ENCODE measurements at regions not wholly inside any gene's neighbourhood (a gene's known extent, or its start where the extent isn't known, plus 50 kb on each side); places are given as distances from the start of the nearest gene placed in this dataset.

DNA sequence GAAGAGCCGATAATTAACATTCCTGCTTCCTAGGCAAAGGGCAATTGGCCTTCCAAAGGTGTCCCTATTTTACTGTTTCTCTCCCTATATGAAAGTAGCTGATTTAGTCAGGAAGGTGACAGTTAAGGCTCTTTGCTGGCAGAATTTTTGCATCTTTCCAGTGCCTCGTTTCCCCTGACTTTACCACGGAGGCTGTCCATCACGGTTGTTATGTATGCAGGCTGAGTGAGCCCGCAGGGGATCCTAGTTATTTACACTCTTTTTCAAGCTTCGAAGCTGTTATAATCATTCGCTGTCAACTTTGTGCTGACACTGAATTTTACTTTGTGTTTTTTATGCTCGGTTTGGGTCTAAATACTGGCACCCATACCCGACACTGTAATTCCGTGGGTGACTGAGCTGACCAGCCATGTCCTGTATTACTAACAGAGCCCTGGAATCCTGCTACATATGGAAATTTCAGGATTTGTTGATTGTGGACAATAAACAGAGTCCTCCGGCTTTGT is 713.8 kb upstream of the FANCL start:
- Mint-ChIP-seq H3K36me3 (ENCODE audit: insufficient read depth, unreplicated experiment) (no peaks in the 10 kb centered on the region), H3K9me3 (ENCODE audit: low read depth, unreplicated experiment) (no peaks in the 10 kb centered on the region), H3K4me3 (ENCODE audit: low read depth, unreplicated experiment) (no peak overlapping the region), H3K27ac (ENCODE audit: unreplicated experiment) (no peak overlapping the region), H3K27me3 (ENCODE audit: unreplicated experiment) (peaks cover 7% of the 10 kb centered on the region), H3K4me1 (ENCODE audit: low read depth, unreplicated experiment) (peaks cover 9% of the 10 kb centered on the region)
- TF ChIP-seq, protein P1, sequence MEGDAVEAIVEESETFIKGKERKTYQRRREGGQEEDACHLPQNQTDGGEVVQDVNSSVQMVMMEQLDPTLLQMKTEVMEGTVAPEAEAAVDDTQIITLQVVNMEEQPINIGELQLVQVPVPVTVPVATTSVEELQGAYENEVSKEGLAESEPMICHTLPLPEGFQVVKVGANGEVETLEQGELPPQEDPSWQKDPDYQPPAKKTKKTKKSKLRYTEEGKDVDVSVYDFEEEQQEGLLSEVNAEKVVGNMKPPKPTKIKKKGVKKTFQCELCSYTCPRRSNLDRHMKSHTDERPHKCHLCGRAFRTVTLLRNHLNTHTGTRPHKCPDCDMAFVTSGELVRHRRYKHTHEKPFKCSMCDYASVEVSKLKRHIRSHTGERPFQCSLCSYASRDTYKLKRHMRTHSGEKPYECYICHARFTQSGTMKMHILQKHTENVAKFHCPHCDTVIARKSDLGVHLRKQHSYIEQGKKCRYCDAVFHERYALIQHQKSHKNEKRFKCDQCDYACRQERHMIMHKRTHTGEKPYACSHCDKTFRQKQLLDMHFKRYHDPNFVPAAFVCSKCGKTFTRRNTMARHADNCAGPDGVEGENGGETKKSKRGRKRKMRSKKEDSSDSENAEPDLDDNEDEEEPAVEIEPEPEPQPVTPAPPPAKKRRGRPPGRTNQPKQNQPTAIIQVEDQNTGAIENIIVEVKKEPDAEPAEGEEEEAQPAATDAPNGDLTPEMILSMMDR (IDR thresholded peaks at IDR 0.05; ENCODE audit: unreplicated experiment): no peak
- intact Hi-C loops (cut with micrococcal nuclease; ENCODE audit: unreplicated experiment): no loop called here
- CTCF ChIA-PET: interaction anchor here (0.7 kb wide), 1 partner anchor 26 kb away, joined by 4 read pairs; no protein-coding TSS in a partner anchor
- no peak for DNase-seq
- no TSS peak for BruUV-seq (replicated peaks)

DNA sequence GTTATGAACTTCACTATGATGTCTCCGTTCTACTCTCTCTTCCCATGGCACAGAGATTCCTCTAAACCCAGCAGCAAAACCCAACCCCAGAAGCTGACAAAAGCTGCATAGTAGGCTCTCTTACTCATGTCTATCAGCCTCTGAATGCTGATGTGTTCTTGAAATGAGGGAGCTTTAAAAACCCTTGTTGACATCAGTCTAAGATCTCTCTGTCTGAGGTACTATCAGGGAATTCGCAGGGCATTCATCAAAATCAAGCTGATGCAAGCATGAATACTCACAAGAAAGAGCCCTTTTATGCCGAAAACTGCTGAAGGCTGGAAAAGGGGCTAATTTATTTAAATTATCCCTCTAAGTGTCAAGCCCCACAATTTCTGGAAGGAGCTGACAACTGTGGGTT is 710.6 kb upstream of the FANCL start:
- CTCF ChIA-PET: no interaction called here
- Mint-ChIP-seq H3K36me3 (ENCODE audit: insufficient read depth, unreplicated experiment) (no peaks in the 10 kb centered on the region), H3K4me1 (ENCODE audit: low read depth, unreplicated experiment) (no peaks in the 10 kb centered on the region), H3K4me3 (ENCODE audit: low read depth, unreplicated experiment) (no peak overlapping the region), H3K27ac (ENCODE audit: unreplicated experiment) (no peak overlapping the region), H3K9me3 (ENCODE audit: low read depth, unreplicated experiment) (no peaks in the 10 kb centered on the region), H3K27me3 (ENCODE audit: unreplicated experiment) (peaks cover 7% of the 10 kb centered on the region)
- no TSS peak for BruUV-seq (replicated peaks)
- intact Hi-C loops (cut with micrococcal nuclease; ENCODE audit: unreplicated experiment): no loop called here
- DNase-seq: no peak
- TF ChIP-seq, protein P1 (IDR thresholded peaks at IDR 0.05; ENCODE audit: unreplicated experiment): no peak

DNA sequence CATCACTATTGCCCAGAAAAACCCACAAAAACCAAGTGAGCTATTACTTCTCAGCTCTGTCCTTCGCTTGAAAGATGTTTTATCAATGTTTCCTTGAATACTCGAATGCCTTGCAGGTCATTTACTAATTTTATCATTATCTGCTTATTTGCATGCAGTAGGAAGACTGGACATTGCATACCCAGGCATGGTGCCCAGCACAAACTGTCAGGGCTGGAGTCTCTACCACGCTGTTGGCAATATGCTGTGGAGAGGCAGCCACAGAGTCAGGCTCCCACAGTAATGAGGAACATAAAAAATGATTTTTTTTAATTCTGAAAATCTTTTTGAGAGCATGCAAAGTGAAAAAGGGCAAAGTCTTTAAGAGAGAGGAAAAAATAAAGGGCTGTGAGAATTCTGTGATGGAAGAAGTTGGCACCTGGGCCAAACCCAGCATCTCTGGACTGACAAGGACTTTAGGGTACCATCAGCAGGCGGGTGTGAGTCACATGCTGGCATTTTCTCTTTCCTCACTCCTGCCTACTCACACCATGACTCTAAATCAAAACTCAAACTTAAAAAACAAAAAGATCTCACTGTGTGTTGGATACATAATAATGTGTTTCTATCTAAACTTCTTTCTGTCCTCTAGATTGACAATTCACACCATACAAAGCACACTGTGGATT is 709.8 kb upstream of the FANCL start:
- no peak for DNase-seq
- TF ChIP-seq, protein P1 (IDR thresholded peaks at IDR 0.05; ENCODE audit: unreplicated experiment): no peak
- Mint-ChIP-seq H3K27me3 (ENCODE audit: unreplicated experiment) (peaks cover 7% of the 10 kb centered on the region), H3K36me3 (ENCODE audit: insufficient read depth, unreplicated experiment) (no peaks in the 10 kb centered on the region), H3K4me1 (ENCODE audit: low read depth, unreplicated experiment) (no peaks in the 10 kb centered on the region), H3K27ac (ENCODE audit: unreplicated experiment) (no peak overlapping the region), H3K4me3 (ENCODE audit: low read depth, unreplicated experiment) (no peak overlapping the region), H3K9me3 (ENCODE audit: low read depth, unreplicated experiment) (no peaks in the 10 kb centered on the region)
- BruUV-seq (replicated peaks): no TSS peak
- CTCF ChIA-PET: no interaction called here
- intact Hi-C loops (cut with micrococcal nuclease; ENCODE audit: unreplicated experiment): no loop called here

DNA sequence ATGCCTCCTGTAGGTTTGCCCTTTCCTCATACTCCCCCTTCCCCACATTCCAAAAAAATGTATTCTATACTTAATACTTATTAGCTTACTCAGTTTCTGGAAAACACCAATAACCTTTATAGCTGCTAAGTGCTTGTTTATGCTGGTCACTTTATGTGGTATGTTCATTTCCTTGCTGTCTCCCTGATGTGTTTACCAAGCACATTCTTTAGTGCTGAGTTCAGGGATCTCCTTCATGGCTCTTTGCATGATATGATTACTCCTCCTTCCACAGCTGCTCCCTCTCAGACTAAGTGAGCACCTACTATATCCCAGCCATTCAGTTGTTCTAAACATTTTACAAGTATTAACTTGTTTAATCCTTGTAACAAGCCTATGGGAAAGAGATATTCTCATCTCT is 698.3 kb upstream of the FANCL start:
- BruUV-seq (replicated peaks): no TSS peak
- Mint-ChIP-seq H3K27me3 (ENCODE audit: unreplicated experiment) (no peaks in the 10 kb centered on the region), H3K36me3 (ENCODE audit: insufficient read depth, unreplicated experiment) (no peaks in the 10 kb centered on the region), H3K27ac (ENCODE audit: unreplicated experiment) (no peak overlapping the region), H3K4me1 (ENCODE audit: low read depth, unreplicated experiment) (no peaks in the 10 kb centered on the region), H3K9me3 (ENCODE audit: low read depth, unreplicated experiment) (no peaks in the 10 kb centered on the region), H3K4me3 (ENCODE audit: low read depth, unreplicated experiment) (no peak overlapping the region)
- intact Hi-C loops (cut with micrococcal nuclease; ENCODE audit: unreplicated experiment): no loop called here
- CTCF ChIA-PET: no interaction called here
- DNase-seq: no peak
- TF ChIP-seq, protein P1 (IDR thresholded peaks at IDR 0.05; ENCODE audit: unreplicated experiment): no peak

Data from Calu3 (cell line).